Sigmoid colon (tissue), 6 donors: ENCODE measurements at regions not wholly inside any gene's neighbourhood (a gene's known extent, or its start where the extent isn't known, plus 50 kb on each side); places are given as distances from the start of the nearest gene placed in this dataset.
"Not testable (repeated sequence)": the region's sequence is repeated elsewhere in the genome, so short reads cannot be mapped to it uniquely, and the experiment has no call there.

Experiments used
- DNase-seq: peaks from one replicate; pipeline ENCODE4 v3.0.0-alpha.2; 2019
- H3K27ac ChIP-seq, 4 donors: fragments of 200-600 bp; sonication (generic); one replicate each; pipeline ENCODE4 v1.5.1; 2016 to 2019; ENCODE audit warnings: mild to moderate bottlenecking in 1 of 4
- H3K27me3 ChIP-seq, 3 donors: fragments of 200-600 bp; sonication (generic); one replicate each; pipeline ENCODE4 v1.5.1; 2019; ENCODE audit warnings: mild to moderate bottlenecking in 1 of 3
- H3K36me3 ChIP-seq, 4 donors: fragments of 200-600 bp; sonication (generic); one replicate each; pipeline ENCODE4 v1.5.1; 2016 to 2019
- H3K4me1 ChIP-seq, 4 donors: fragments of 200-600 bp; sonication (generic); one replicate each; pipeline ENCODE4 v1.5.1; 2017 to 2019
- H3K4me3 ChIP-seq, 4 donors: fragments of 200-600 bp; sonication (generic); one replicate each; pipeline ENCODE4 v1.5.1; 2017 to 2019; ENCODE audit warnings: mild to moderate bottlenecking in 2 of 4, moderate library complexity in 1 of 4
- H3K9me3 ChIP-seq, 4 donors: fragments of 200-600 bp in 3 of 4; sonication (generic) in 3 of 4; one replicate each; pipeline versions ENCODE4 v1.5.1 to v1.6.1; 2013 to 2019
- EP300 ChIP-seq, 4 donors: sonication (generic); formaldehyde crosslinking; IDR thresholded peaks; one replicate each; pipeline ENCODE4 v1.6.1; 2017; ENCODE audit warnings: antibody characterized with exemption in 4 of 4
- POLR2A ChIP-seq, 2 donors: fragments of 450-650 bp; IDR thresholded peaks; one replicate each; pipeline ENCODE4 v1.6.1; 2016; ENCODE audit warnings: antibody characterized with exemption in 2 of 2, mild to moderate bottlenecking in 2 of 2, moderate library complexity in 2 of 2
- POLR2AphosphoS5 ChIP-seq, 4 donors: sonication (generic); formaldehyde crosslinking; IDR thresholded peaks; one replicate each; pipeline ENCODE4 v1.6.1; 2017; ENCODE audit warnings: antibody characterized with exemption in 4 of 4
- WGBS, 2 donors: extraction: QIAGEN DNeasy Blood & Tissue Kit; methylation state at CpG; one replicate each; pipeline ENCODE4 v1.1.7; 2013; 5-methylcytosine and 5-hydroxymethylcytosine counted together
- intact Hi-C: fragments of 100-400 bp; cut with DNase I; formaldehyde crosslinking; loops from one replicate; pipeline ENCODE4 v1.15.1; 2023
- TF ChIP-seq, protein P1 (sequence below), 4 experiments: fragments of 450-650 bp in 3 of 4; fragments of 200-600 bp in 1 of 4; IDR thresholded peaks; one replicate each; pipeline ENCODE4 v1.5.1; 2016 to 2019; ENCODE audit warnings: antibody characterized with exemption in 4 of 4, mild to moderate bottlenecking in 3 of 4, moderate library complexity in 2 of 4
- donor health status: healthy with polysubstance abuse.
- donor health status: healthy.

DNA sequence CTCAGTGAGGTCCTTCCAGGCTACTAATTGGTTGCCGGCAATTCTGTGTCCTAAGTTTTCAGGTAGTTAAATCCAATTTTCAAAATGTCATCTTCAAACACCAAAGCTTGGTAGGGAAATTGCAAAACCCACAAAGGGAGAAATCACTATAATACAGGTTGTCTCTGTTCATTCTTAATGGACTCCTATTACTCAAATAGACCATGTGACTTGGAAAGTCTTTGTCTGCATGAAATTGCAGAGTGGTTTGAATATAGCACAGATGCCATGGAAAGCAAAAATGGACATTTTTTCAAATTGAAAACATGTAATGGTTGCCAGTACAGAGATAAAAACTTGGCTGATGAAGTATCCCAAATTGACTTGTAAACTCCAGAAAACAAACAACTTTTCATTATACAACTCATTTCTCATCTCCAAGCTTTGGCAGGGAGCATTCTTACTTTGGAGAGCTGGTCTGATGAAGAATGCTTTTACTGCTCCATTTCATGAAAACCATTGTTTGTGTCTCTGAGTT is 169.5 kb upstream of the PKN2 start:
- Histone ChIP-seq H3K27me3 (no peaks in the 10 kb centered on the region), H3K9me3 (no peaks in the 10 kb centered on the region), H3K4me3 (no peak overlapping the region), H3K4me1 (no peaks in the 10 kb centered on the region), H3K36me3 (no peaks in the 10 kb centered on the region), H3K27ac (no peak overlapping the region)
- 85 to 91% methylated on average over 1 of the region's 1 CpG for WGBS, 2 donors
- no peak for TF ChIP-seq EP300 (IDR thresholded peaks at IDR 0.05)
- no peak for DNase-seq
- intact Hi-C loops = no loop called here

DNA sequence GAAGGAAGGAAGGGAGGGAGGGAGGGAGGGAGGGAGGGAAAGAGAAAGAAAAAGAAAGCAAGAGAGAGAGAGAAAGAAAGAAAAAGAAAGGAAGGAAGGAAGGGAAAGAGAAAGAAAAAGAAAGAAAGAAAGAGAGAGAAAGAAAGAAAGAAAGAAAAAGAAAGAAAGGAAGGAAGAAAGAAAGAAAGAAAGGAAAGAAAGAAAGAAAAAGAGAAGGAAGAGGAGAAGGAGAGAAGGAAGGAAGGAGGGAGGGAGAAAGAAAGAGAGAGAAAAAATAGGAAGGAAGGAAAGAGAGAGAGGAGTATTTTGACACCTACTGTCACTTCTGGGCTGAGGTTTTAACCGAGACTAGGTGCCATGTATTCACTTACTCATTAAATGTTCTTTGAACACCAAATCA is 166.6 kb upstream of the PKN2 start:
- H3K4me1 ChIP-seq, DNase-seq, H3K4me3 ChIP-seq, H3K27me3 ChIP-seq, intact Hi-C loops, H3K9me3 ChIP-seq, H3K27ac ChIP-seq, H3K36me3 ChIP-seq: not testable (repeated sequence)
- 83 to 90% methylated on average over 1 of the region's 1 CpG for WGBS, 2 donors

DNA sequence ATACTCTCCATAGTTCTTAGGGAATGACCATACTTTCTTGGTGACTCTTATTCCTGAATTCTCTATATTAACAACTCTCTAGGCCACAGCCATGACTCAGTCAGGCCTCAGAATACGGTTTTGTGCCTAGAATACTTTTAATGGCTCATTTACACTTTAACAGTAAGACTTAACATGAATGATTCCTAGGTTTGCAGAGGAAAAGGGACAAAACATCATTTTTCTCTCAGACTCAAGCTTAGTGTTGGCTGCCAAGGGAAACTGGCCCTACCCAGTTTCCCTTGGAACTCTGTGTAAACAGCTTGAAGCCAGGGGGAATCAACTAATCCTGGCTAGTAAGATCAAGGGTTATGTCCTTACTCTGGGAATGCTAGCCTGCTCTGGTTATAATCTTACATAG is 164.9 kb upstream of the PKN2 start:
- intact Hi-C loops = no loop called here
- no peak for DNase-seq
- Histone ChIP-seq H3K9me3 (no peaks in the 10 kb centered on the region), H3K27me3 (no peaks in the 10 kb centered on the region), H3K4me1 (no peaks in the 10 kb centered on the region), H3K36me3 (no peaks in the 10 kb centered on the region), H3K27ac (peak overlapping the region in 1 of 4 donors; percentile 43), H3K4me3 (no peak overlapping the region)
- WGBS, 2 donors = 12 to 48% methylated on average over 1 of the region's 1 CpG
- no peak for TF ChIP-seq POLR2A (IDR thresholded peaks at IDR 0.05)
- no peak for TF ChIP-seq EP300 (IDR thresholded peaks at IDR 0.05)
- TF ChIP-seq POLR2AphosphoS5 (IDR thresholded peaks at IDR 0.05) = no peak
- TF ChIP-seq, protein P1, sequence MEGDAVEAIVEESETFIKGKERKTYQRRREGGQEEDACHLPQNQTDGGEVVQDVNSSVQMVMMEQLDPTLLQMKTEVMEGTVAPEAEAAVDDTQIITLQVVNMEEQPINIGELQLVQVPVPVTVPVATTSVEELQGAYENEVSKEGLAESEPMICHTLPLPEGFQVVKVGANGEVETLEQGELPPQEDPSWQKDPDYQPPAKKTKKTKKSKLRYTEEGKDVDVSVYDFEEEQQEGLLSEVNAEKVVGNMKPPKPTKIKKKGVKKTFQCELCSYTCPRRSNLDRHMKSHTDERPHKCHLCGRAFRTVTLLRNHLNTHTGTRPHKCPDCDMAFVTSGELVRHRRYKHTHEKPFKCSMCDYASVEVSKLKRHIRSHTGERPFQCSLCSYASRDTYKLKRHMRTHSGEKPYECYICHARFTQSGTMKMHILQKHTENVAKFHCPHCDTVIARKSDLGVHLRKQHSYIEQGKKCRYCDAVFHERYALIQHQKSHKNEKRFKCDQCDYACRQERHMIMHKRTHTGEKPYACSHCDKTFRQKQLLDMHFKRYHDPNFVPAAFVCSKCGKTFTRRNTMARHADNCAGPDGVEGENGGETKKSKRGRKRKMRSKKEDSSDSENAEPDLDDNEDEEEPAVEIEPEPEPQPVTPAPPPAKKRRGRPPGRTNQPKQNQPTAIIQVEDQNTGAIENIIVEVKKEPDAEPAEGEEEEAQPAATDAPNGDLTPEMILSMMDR (IDR thresholded peaks at IDR 0.05) = no peak

DNA sequence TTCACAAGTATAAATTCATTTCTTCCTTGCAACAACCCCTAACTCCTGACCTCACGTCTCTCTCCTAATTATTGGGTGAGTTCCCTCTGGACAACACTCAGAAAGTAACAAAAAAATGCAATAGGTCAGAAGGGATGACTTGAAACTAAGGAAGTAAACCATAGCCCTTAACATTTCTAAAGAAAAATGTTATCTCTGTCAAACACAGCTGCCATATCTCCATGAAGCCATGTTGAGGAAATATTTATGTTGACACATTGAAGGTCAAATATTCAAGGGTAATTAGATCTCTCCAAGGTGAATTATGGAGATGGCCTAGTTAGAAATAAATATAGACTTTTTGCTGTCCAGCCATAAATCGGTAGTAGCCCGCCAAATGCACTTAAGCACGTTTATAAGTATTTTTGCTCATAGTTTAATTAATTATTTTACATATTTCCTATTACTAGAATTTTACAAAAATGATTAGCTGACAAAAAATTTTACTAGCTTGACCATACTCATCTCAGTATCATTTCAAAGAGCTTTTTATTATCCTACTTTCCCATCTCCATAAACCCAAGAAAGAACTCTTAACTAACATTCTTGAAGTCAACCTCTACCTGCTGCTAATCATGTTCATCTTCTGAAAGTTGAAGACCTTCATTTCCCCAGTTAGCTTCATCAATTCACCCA is 160.1 kb upstream of the PKN2 start:
- no peak for DNase-seq
- no peaks in the 10 kb centered on the region for H3K36me3 ChIP-seq
- 85 to 89% methylated on average over 4 of the region's 4 CpGs for whole genome bisulfite sequencing, 2 donors
- no peaks in the 10 kb centered on the region for H3K4me1 ChIP-seq
- TF ChIP-seq, protein P1 (IDR thresholded peaks at IDR 0.05) = no peak
- TF ChIP-seq POLR2AphosphoS5 (IDR thresholded peaks at IDR 0.05) (no peak), EP300 (IDR thresholded peaks at IDR 0.05) (no peak), POLR2A (IDR thresholded peaks at IDR 0.05) (no peak)
- no peaks in the 10 kb centered on the region for H3K9me3 ChIP-seq
- intact Hi-C loops = no loop called here
- H3K4me3 ChIP-seq = no peak overlapping the region
- H3K27me3 ChIP-seq = no peaks in the 10 kb centered on the region
- no peak overlapping the region for H3K27ac ChIP-seq

DNA sequence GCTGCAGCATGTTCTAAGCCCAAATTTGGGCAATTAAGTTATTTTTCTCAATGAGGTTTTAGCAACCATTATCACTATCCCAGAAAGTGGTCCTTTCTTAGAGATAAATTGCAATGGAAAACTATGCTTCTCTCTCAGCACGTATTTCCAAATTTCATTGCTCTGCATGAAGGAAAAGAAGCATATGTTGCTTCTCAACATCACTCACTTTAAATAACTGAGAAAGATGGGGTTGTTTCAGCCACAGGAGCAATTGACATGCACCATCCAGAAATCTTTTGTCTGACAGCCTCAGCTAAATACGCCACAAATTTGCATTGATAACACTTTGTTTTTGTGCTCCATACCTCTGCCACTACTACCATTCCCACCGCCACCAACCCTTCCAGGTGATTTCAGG is 157.6 kb upstream of the PKN2 start:
- DNase-seq = no peak
- Histone ChIP-seq H3K4me1 (no peaks in the 10 kb centered on the region), H3K4me3 (no peak overlapping the region), H3K36me3 (no peaks in the 10 kb centered on the region), H3K27me3 (no peaks in the 10 kb centered on the region), H3K27ac (no peak overlapping the region), H3K9me3 (no peaks in the 10 kb centered on the region)
- intact Hi-C loops = no loop called here
- no peak for TF ChIP-seq EP300 (IDR thresholded peaks at IDR 0.05)
- WGBS, 2 donors = 91 to 94% methylated on average over 3 of the region's 3 CpGs

DNA sequence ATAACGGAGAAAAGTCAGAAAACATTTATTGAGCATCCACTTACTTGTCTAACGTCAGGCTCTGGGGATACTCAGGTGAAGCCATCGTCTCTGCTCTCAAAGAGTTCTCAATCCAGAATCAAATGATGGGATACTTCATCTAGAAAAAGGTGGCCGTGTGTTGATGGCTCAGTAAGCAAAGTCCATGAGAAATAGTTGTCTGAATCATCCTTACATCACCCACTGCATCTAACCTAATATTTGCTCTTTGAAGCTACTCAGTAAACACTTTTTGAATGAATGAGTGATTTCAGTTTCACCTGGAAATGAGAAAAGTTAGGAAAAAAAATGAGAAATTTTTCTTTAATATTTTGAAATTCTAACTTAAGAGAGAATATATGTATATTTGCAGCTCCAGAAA is 155.3 kb upstream of the PKN2 start:
- H3K4me3 ChIP-seq = no peak overlapping the region
- no peaks in the 10 kb centered on the region for H3K9me3 ChIP-seq
- no peaks in the 10 kb centered on the region for H3K4me1 ChIP-seq
- TF ChIP-seq POLR2AphosphoS5 (IDR thresholded peaks at IDR 0.05) = no peak
- H3K36me3 ChIP-seq = no peaks in the 10 kb centered on the region
- intact Hi-C loops = no loop called here
- H3K27ac ChIP-seq = no peak overlapping the region
- DNase-seq = no peak
- 80 to 88% methylated on average over 4 of the region's 4 CpGs for WGBS, 2 donors
- H3K27me3 ChIP-seq = no peaks in the 10 kb centered on the region

DNA sequence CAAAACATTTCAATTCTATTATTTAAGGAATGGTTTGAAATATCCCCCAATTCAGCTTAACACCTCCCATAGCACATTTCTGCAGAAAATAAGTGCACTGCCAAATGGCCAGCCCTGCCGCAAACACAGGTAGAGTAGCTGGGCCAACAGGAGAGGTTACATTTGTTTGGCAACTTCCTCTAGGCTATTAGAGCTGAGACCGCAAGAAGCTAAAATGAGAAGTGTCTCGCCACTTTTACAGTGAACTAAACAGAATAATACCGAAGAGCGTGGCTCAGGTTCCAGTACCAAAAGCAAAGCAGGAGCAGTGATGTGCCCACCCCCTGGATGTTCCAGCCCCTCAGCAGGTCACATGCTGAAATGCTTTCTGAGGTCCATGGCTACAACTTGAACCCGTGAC is 154.5 kb upstream of the PKN2 start:
- no peaks in the 10 kb centered on the region for H3K27me3 ChIP-seq
- H3K9me3 ChIP-seq = no peaks in the 10 kb centered on the region
- H3K27ac ChIP-seq = no peak overlapping the region
- TF ChIP-seq POLR2A (IDR thresholded peaks at IDR 0.05) = no peak
- no peak for TF ChIP-seq EP300 (IDR thresholded peaks at IDR 0.05)
- TF ChIP-seq, protein P1 (IDR thresholded peaks at IDR 0.05) = no peak
- no peak for TF ChIP-seq POLR2AphosphoS5 (IDR thresholded peaks at IDR 0.05)
- intact Hi-C loops = no loop called here
- H3K36me3 ChIP-seq = no peaks in the 10 kb centered on the region
- WGBS, 2 donors = 94 to 95% methylated on average over 6 of the region's 6 CpGs
- no peak for DNase-seq
- H3K4me3 ChIP-seq = no peak overlapping the region
- H3K4me1 ChIP-seq = no peaks in the 10 kb centered on the region
